ENCODE measurements at regions not wholly inside any gene's neighbourhood (a gene's known extent, or its start where the extent isn't known, plus 50 kb on each side); places are given as distances from the start of the nearest gene placed in this dataset.

DNA sequence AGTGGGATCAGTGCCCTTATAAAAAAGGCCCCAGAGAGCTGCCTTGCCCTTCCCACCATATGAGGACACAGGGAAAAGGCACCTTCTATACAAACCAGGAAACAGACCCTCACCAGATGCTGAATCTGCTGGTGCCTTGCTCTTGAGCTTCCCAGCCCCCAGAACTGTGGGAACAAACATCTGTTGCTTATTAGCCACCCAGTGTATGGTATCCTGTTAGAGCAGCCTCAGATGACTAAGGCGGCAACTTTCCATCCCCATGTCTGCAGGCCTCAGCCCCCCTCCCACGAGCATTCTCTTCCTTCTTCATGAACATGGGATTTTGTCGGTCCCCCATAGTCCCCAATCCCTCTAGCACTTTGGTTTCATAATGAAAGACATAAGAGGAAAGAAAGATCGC is 202.5 kb upstream of the GAS1 start:
- no peak overlapping the region for H3K4me3 ChIP-seq (replicated peaks; ENCODE audit: low read depth, low read length)
- DNase-seq (ENCODE audit: extremely low read depth, low read depth): peak; percentile 86
- TF ChIP-seq, protein P1, sequence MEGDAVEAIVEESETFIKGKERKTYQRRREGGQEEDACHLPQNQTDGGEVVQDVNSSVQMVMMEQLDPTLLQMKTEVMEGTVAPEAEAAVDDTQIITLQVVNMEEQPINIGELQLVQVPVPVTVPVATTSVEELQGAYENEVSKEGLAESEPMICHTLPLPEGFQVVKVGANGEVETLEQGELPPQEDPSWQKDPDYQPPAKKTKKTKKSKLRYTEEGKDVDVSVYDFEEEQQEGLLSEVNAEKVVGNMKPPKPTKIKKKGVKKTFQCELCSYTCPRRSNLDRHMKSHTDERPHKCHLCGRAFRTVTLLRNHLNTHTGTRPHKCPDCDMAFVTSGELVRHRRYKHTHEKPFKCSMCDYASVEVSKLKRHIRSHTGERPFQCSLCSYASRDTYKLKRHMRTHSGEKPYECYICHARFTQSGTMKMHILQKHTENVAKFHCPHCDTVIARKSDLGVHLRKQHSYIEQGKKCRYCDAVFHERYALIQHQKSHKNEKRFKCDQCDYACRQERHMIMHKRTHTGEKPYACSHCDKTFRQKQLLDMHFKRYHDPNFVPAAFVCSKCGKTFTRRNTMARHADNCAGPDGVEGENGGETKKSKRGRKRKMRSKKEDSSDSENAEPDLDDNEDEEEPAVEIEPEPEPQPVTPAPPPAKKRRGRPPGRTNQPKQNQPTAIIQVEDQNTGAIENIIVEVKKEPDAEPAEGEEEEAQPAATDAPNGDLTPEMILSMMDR (IDR thresholded peaks at IDR 0.05; ENCODE audit: low read depth, low read length, missing control alignments): no peak

DNA sequence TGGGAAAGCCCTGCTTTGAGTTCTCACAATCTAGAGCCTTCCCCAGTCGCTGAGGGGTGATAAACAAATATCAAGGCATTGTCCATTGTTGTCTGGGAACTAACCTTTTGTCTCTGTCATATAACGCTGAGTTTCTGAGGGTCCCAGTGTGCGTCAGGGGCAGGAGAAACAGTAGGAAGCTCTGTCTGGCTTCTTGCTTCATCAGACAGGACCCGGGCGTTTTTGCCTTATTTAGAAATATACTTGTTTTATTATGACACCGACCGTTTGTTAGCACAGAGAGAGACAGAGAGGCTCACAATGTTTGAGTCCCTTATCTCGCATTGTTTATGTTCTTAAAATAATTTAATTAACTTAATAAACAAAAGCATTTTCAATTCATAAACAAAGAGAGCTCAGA is 204.9 kb upstream of the GAS1 start:
- TF ChIP-seq, protein P1 (IDR thresholded peaks at IDR 0.05; ENCODE audit: low read depth, low read length, missing control alignments): no peak

DNA sequence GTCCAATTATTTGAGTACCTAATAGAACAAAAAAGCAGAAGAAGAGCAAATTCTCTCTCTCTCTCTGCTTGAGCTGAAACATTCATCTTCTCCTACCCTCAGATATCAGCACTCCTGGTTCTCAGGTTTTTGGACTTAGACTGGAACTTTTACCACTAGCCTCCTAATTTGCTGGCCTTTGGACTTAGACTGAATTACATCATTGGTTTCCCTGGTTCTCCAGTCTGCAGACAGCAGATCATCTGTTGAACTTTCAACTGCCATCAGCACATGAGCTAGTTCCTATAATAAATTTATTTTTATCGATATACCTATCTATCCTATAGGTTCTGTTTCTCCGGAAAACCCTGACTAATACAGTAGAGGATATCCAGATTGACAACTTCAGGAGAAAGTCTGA is 208.9 kb upstream of the GAS1 start:
- TF ChIP-seq, protein P1 (IDR thresholded peaks at IDR 0.05; ENCODE audit: low read depth, low read length, missing control alignments): no peak
- no peak overlapping the region for H3K4me3 ChIP-seq (replicated peaks; ENCODE audit: low read depth, low read length)
- DNase-seq (ENCODE audit: extremely low read depth, low read depth): no peak

More for the DNA sequence above, 204.9 kb upstream of the GAS1 start:
- no peak overlapping the region for H3K4me3 ChIP-seq (replicated peaks; ENCODE audit: low read depth, low read length)
- no peak for DNase-seq (ENCODE audit: extremely low read depth, low read depth)

DNA sequence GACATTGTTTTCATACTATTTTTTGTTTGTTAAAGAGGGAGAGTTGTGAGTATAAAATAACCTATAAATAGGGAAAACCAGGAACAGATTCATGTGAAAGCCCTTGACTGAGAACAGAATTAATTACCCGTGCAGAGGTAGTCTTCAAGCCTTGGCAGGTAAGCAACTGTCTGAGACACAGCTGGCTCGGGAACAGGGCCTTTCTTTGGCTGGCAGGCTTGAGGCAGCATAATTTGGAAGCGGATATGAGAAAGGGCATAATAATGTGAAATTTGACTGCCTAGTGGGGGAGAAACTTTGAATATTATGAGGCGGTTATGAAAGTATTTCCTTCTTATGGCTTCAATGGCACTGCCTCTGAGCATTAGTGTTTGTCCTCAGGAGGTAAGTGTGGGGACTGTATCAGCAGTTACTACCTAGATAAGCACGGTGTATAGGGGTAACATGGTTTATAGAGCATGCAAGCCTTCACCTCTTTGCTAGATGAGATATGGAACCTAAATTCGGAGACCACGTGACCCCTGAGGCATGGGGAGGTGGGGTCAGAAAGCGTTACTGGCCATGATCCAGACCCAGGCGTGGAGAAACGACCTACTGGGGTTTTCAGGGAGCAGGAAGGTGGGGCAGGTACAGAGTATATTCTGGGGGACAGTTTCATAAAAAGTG is 210.2 kb upstream of the GAS1 start:
- no peak for DNase-seq (ENCODE audit: extremely low read depth, low read depth)
- TF ChIP-seq, protein P1 (IDR thresholded peaks at IDR 0.05; ENCODE audit: low read depth, low read length, missing control alignments): no peak
- H3K4me3 ChIP-seq (replicated peaks; ENCODE audit: low read depth, low read length): no peak overlapping the region

DNA sequence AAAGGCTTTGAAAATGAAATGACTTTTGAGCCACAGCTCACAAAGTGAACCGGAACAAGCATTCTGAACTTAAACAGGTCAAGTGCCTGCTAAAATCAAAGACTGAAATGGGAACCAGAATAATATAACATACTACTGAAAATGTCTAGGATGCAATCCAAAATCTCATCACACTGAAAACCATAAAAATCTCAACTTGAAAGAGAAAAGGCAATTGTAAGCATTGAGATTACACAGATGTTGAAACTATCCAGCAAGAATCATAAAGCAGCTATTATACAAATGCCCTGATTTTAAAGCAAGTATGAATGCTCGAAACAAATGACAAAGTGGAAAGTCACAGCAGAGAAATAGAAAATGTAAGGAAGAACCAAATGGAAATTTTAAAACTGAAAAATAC is 211.5 kb upstream of the GAS1 start:
- TF ChIP-seq, protein P1 (IDR thresholded peaks at IDR 0.05; ENCODE audit: low read depth, low read length, missing control alignments): no peak
- H3K4me3 ChIP-seq (replicated peaks; ENCODE audit: low read depth, low read length): no peak overlapping the region
- DNase-seq (ENCODE audit: extremely low read depth, low read depth): no peak

DNA sequence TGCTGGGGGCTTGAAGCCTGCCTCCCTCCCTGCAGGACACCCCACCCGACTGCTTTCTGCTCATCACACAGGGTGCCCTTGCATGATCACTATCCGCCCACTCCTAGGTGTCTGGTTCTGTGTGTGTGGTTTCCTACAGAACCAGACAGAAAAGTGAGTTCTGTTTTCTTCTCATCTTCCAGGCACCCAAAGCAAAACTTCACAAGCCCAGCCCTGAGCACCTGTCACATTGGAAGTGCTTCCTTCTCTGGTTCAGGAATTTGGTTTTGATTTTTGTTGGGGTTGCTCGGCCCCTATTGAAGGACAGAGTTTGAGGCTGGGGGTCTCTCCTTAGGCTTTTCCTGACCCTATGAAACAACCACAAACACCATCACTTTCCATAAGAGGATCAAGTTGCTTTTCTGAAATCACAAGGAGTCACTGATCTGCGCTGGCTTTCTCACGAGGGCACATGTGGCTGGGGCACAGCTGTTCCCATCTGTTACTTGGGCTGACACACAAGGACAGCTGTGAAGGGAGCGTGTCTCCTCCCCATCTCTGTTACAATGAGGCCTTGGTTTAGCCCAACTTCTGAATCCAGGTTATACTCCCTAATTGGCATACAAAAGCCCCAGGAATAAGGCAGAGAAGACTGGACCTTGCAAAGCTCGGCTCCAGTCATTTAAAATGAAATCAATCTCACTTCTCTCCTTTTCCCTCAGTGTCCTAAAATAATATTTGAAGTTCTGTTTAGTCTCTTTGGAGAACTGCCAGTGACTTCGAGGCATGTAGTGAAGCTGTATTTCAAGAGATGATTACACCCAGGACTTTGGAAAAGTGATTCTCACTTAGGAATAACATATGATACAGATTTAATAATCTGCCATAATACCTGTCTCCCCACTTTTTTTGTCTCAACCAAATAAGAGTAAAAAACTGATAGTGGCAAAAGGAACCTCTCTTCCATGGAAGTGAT is 213.1 kb upstream of the GAS1 start:
- no peak for DNase-seq (ENCODE audit: extremely low read depth, low read depth)
- TF ChIP-seq, protein P1 (IDR thresholded peaks at IDR 0.05; ENCODE audit: low read depth, low read length, missing control alignments): no peak
- H3K4me3 ChIP-seq (replicated peaks; ENCODE audit: low read depth, low read length): no peak overlapping the region

All from HFF-Myc (cell line).